ENCODE measurements at regions not wholly inside any gene's neighbourhood (a gene's known extent, or its start where the extent isn't known, plus 50 kb on each side); places are given as distances from the start of the nearest gene placed in this dataset.

GRCh38 chr7:155956977-155957376, 144.7 kb upstream of the SHH start:
- H4K20me1 ChIP-seq (ENCODE audit: control insufficient read depth, insufficient read depth, low read depth, low read length), result no peaks in the 10 kb centered on the region
- H3K4me2 ChIP-seq (ENCODE audit: low read length), result no peak overlapping the region
- no peaks in the 10 kb centered on the region for H3K9me2 ChIP-seq (replicated peaks; ENCODE audit: control insufficient read depth, low read length)
- no peak overlapping the region for H3K27ac ChIP-seq (ENCODE audit: low read depth, low read length)
- H3K27me3 ChIP-seq (ENCODE audit: control insufficient read depth, low read length), result no peaks in the 10 kb centered on the region
- H3F3A ChIP-seq (ENCODE audit: control insufficient read depth, insufficient read depth), result no peaks in the 10 kb centered on the region
- H3K79me2 ChIP-seq (ENCODE audit: control insufficient read depth, low read length), result no peaks in the 10 kb centered on the region
- no peaks in the 10 kb centered on the region for H3K9me3 ChIP-seq (ENCODE audit: control insufficient read depth, insufficient read depth, low read length)
- no peaks in the 10 kb centered on the region for H3K36me3 ChIP-seq (ENCODE audit: control insufficient read depth, low read length)
- TF ChIP-seq EZH2phosphoT487 (IDR thresholded peaks at IDR 0.05; ENCODE audit: borderline replicate concordance, low read length), result no peak
- TF ChIP-seq, protein P1, sequence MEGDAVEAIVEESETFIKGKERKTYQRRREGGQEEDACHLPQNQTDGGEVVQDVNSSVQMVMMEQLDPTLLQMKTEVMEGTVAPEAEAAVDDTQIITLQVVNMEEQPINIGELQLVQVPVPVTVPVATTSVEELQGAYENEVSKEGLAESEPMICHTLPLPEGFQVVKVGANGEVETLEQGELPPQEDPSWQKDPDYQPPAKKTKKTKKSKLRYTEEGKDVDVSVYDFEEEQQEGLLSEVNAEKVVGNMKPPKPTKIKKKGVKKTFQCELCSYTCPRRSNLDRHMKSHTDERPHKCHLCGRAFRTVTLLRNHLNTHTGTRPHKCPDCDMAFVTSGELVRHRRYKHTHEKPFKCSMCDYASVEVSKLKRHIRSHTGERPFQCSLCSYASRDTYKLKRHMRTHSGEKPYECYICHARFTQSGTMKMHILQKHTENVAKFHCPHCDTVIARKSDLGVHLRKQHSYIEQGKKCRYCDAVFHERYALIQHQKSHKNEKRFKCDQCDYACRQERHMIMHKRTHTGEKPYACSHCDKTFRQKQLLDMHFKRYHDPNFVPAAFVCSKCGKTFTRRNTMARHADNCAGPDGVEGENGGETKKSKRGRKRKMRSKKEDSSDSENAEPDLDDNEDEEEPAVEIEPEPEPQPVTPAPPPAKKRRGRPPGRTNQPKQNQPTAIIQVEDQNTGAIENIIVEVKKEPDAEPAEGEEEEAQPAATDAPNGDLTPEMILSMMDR (IDR thresholded peaks at IDR 0.05; ENCODE audit: low read depth, low read length, poor library complexity, severe bottlenecking), result no peak
- H3K4me1 ChIP-seq (ENCODE audit: control insufficient read depth, low read length), result no peaks in the 10 kb centered on the region
- H3K4me3 ChIP-seq (ENCODE audit: low read length), result no peak overlapping the region

DNA sequence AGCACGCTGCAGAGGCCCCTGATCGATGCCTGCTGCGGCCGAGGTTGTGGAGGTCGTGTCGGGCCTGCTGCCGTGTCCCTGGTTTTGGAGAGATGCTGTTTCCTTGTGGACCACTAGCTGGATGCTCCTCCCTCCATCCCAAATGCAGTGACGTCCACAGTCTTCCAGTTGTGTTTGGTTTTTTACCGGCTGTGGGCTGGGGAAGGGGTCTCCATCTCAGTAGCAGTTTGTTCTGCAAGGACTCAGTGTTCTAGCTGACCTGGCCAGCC, 143.0 kb upstream of the SHH start:
- H3K9me2 ChIP-seq (replicated peaks; ENCODE audit: control insufficient read depth, low read length), result no peaks in the 10 kb centered on the region
- H3K9me3 ChIP-seq (ENCODE audit: control insufficient read depth, insufficient read depth, low read length), result no peaks in the 10 kb centered on the region
- H3K4me2 ChIP-seq (ENCODE audit: low read length), result no peak overlapping the region
- H3K27ac ChIP-seq (ENCODE audit: low read depth, low read length), result no peak overlapping the region
- no peaks in the 10 kb centered on the region for H3K79me2 ChIP-seq (ENCODE audit: control insufficient read depth, low read length)
- H3K36me3 ChIP-seq (ENCODE audit: control insufficient read depth, low read length), result no peaks in the 10 kb centered on the region
- H3K4me3 ChIP-seq (ENCODE audit: low read length), result no peak overlapping the region
- no peaks in the 10 kb centered on the region for H4K20me1 ChIP-seq (ENCODE audit: control insufficient read depth, insufficient read depth, low read depth, low read length)
- H3K4me1 ChIP-seq (ENCODE audit: control insufficient read depth, low read length), result no peaks in the 10 kb centered on the region
- TF ChIP-seq, protein P1 (IDR thresholded peaks at IDR 0.05; ENCODE audit: low read depth, low read length, poor library complexity, severe bottlenecking), result no peak
- no peak for TF ChIP-seq EZH2phosphoT487 (IDR thresholded peaks at IDR 0.05; ENCODE audit: borderline replicate concordance, low read length)
- H3K27me3 ChIP-seq (ENCODE audit: control insufficient read depth, low read length), result no peaks in the 10 kb centered on the region
- no peaks in the 10 kb centered on the region for H3F3A ChIP-seq (ENCODE audit: control insufficient read depth, insufficient read depth)

- Histone ChIP-seq H3K36me3 (ENCODE audit: control insufficient read depth, low read length) (no peaks in the 10 kb centered on the region), H3K4me1 (ENCODE audit: control insufficient read depth, low read length) (no peaks in the 10 kb centered on the region), H3K4me2 (ENCODE audit: low read length) (no peak overlapping the region), H3K79me2 (ENCODE audit: control insufficient read depth, low read length) (no peaks in the 10 kb centered on the region), H3K4me3 (ENCODE audit: low read length) (no peak overlapping the region), H3K27me3 (ENCODE audit: control insufficient read depth, low read length) (no peaks in the 10 kb centered on the region), H3K27ac (ENCODE audit: low read depth, low read length) (no peak overlapping the region), H4K20me1 (ENCODE audit: control insufficient read depth, insufficient read depth, low read depth, low read length) (no peaks in the 10 kb centered on the region), H3K9me3 (ENCODE audit: control insufficient read depth, insufficient read depth, low read length) (no peaks in the 10 kb centered on the region), H3F3A (ENCODE audit: control insufficient read depth, insufficient read depth) (no peaks in the 10 kb centered on the region), H3K9me2 (replicated peaks; ENCODE audit: control insufficient read depth, low read length) (no peaks in the 10 kb centered on the region)
- TF ChIP-seq, protein P1 (IDR thresholded peaks at IDR 0.05; ENCODE audit: low read depth, low read length, poor library complexity, severe bottlenecking), result no peak
- TF ChIP-seq EZH2phosphoT487 (IDR thresholded peaks at IDR 0.05; ENCODE audit: borderline replicate concordance, low read length), result no peak
Measured at GRCh38 chr7:155954550-155955366, 142.5 kb upstream of the SHH start.

Data from DOHH2 (cell line).